Middle frontal gyrus (tissue), 1 donor: ENCODE measurements at regions not wholly inside any gene's neighbourhood (a gene's known extent, or its start where the extent isn't known, plus 50 kb on each side); places are given as distances from the start of the nearest gene placed in this dataset.
"Not testable (repeated sequence)": the region's sequence is repeated elsewhere in the genome, so short reads cannot be mapped to it uniquely, and the experiment has no call there.

ENCODE experiments used
- DNase-seq: peaks from one replicate; pipeline ENCODE4 v3.0.0-alpha.2; 2015; ENCODE audit warnings: low spot score; ENCODE audit errors: extremely low spot score

DNA sequence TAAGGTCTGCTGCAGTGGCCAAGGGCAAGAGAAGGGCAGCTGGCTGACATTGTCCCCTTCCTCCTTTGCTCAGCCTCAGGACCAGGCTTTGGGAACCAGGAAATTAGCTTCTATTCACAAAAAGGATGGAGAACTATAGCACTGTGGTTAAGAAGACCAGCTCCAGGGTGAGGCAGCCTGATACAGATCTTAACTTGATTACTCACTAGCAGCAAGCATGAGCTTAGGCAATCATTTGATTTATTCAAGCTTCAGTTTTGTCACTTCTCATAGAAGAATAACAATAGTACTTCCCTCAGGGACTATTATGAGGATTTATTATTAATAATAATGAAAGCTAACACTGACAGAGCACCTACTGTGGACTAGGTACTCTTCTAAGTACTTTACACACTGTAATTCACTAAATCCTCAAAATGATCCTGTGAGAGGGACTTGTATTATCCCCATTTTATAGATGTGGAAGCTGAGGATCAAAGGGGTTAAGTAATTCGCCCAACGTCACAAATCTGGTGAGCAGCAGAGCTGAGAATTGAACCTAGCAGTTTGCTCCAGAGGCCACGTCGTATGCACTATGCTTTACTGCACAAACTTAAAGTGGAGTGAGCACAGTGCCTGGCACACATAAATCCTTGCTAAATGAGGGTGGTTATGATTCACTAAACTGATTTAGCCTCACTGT, 130.4 kb upstream of the PAK3 start:
- no peak for DNase-seq

DNA sequence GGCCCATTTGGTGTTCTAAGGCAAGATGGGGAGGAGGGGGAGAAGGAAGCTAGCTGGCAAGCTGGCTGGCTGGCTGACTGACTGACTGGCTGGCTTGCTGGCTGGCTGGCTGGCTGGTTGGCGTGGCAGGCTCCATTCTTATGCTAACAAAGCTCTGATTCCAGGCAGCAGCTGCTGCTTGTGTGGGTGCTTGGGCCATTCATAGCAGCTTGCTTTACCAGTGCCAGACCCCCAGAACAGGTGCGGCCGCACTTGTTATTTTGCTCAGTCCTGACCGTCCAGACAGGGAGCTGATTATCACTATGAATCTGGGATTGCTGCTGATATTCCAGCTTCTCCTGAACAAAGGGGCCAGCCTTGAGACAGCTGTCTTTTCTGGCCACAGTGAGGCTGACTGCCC, 131.2 kb upstream of the PAK3 start:
- DNase-seq, result no peak

DNA sequence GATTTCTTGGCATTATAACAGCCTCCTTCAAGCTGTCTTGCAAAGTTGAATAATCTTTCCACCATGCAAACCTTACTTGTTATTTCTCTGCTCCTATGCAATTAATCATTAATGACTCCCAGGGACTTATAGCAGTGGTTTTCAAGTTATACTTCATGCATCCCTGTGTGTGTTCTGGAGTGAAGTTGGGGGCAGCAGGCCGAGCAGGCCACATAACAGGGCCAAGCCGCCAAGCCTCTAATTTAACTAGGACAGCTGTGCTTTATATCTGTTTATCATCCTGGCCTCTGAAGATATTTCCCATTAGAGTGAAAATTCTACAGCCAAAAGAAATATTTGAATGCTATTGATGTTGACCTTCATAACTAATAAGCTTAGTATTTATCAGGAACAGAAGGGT, 133.5 kb upstream of the PAK3 start:
- no peak for DNase-seq

DNA sequence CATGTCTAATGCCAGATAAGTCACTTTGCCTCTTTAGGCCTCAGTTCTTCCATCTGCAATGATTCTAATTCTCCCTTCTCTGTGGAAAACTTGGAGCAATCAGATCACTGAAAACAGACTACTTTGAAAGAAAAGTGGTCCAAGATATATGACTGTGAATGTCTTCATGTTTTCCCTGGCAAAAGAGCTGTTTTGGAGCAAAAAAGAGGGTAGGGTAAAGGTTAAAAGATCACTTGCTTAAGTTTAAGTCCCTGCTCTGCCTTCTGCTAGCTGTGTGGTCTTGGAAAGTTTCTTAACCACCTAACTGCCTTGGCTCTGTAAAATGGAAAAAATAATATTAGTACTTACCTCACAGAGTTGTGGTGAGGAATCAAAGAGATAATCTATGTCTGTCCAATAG, 140.3 kb upstream of the PAK3 start:
- DNase-seq, result no peak

DNA sequence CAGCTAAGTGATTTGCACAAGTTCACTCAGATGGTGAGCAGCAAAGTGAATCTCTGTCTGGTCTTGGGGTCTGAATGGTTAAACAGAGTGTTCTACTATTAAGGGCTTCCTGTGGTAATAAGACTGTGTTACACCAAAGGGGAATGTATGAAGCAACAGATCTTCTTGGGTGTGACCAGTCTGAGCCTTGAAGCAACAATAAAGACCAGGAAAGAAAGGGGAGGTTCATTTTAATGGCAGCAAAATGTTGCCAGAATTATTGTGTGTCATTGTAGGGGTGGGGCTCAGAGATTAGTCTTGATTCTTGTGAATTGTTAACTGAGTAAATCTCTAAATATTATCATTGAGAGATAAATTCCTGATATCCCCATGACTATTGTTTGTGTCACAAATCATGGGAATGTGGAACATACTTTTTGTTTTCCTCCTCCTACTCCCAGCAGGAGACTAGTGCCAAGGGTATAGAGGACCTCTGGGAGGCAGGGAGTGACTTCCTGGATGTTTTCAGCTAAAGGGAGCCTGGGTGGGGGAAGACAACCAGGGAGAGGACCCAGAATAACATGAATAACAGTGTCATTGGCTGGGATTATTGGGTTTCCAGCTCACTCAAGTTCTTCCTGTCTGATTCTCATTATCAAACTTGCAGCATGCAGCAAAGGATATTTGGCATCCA, 141.4 kb upstream of the PAK3 start:
- no peak for DNase-seq

DNA sequence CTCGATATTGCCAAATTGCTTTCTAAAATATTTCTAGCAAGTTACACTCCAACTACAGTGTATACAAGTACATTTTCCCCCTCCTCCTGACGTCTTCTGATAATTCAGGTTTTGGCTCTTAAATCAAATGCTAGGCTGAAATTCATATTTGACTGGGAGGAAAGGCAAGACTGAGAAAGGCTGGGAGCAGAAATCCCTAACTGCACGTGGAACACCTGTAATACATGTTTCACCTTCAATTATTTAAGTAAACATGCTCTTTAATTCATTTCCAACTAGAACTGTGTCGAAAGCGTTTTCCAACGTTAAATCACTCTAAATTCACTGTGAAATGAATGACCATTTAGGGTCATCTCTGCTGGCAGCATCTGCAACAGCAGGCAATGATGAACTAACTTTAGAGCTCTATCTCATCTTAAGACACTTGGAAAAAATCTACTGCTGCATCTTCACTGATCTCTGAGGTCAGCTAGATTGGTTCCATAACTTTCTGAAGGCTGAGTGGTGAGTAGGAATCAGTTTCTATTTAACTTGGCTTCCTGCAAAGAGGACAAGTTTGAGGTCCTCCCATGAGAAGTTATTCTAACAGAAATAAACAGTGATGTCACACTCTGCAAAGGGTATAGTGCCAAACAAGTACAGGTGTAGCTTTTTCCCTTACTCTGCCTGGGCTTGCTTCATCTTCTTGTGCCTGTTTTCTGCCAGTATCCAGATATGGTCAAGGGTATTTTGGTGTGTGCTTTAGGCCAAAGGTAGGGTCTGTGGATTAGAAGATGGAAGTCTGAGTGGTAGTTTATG, 144.3 kb upstream of the PAK3 start:
- DNase-seq, result no peak

DNA sequence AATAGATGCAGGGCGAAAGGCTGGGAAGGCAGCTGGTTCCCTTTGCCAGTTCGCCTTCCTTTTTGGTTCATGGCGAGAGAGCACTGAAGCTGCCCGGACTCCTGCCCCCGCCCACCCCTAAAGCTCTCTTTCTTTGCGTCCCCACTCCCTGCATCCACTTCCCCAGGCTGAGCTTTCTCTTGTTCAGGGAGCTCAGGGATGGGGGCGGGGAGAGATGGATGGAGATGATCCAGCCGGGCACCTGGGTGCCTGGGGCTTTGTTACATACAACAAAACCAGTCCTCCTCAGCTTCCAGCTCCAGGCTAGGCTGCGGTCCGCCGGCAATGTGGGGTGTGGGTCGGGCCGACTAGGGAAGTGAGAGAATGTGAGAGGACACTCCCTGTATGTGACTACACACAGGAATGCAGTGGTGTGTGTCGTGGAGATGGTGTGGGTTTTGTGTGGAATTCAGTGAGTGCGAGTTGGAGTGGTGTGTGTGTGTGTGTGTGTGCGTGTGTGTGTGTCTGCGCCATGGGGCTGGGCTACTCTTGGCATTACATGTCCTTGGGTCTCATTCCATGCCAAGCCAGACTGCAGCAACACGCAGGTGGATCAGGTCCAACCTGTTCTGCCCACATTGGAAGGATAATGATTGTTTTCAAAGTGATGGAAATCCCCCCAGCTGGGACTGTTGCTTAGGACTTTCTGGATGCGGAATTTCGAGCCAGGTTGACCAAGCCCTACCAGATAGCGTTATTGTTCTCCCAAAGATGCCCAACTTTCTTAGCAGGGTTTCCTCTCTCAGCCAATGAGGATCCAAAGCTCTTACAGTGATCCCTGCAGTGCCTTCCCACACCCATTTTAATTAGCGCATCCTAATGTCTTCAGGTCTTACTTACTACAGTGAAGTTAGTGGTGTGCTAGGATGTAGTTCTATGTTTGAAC, 149.4 kb upstream of the CHRDL1 start:
- no peak for DNase-seq

DNA sequence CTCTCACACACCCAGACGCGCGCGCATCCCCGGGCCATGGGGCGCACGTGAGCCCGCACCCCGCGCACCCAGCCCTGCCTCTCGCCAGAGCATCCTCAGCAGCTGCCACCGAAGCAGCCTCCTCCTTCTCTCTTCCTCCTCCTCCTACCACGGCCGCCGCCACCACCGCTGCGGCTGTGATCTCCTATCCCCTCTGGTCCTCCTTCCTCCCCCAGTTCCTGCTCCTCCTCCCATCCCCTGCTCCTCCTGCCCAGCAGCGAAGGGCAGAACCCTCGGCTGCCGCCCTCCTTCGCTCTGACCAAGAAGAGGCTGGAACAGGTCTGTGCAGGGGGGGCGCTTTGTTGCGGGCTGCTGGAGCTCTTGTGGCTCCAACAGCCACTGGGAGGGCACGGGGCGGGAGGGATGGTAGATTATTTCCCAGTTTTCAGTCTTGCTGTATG, 148.7 kb upstream of the CHRDL1 start:
- no peak for DNase-seq

DNA sequence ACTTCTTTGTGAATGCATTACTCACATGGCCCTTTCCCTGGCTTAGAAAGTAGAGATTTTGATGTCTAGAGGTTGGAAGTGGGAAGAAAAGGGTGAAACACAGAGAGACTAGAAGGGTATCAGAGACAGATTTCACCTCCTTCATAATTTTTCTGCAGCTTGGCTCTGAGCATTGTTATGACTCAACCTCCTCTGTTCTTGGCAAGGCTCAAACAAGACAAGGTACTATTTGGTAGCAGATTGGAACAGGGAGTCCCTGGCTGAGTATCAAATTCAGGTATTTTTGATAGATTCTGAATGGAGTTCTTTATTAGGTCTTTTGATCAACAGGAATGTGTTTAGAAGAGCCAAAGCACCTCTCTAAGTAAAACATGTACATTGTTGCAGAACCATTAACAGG, 146.3 kb upstream of the CHRDL1 start:
- no peak for DNase-seq

DNA sequence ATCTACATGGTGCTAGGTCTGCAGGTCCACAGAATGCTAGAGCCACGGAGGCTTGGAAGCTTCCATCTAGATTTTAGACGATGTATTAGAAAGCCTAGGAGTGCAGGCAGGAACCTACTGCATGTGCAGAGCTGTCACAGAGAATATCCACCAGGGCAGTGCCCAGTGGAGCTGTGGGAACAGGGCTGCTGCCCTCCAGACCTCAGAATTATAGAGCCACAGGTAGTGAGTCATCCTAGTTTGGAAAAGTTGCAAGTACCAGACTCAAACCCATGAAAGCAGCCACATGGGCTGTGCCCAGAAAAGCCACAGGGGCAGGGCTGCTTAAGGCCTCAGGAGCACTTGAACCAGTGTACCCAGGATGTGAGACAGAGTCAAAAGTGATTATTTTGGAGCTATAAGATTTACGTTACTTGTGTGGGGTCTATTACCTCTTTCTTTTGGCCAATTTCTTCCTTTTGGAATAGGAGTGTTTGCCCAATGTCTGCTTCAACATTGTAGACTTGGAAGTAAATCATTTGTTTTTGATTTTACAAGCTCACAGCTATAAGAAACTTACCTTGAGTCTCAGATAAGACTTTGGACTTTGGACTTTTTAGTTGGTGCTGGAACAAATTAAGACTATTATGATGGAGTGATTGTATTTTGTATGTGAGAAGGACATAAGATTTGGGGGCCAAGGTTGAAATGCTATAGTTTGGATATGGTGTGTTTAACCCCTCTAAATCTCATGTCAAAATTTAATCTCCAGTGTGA, 143.5 kb upstream of the CHRDL1 start:
- no peak for DNase-seq

DNA sequence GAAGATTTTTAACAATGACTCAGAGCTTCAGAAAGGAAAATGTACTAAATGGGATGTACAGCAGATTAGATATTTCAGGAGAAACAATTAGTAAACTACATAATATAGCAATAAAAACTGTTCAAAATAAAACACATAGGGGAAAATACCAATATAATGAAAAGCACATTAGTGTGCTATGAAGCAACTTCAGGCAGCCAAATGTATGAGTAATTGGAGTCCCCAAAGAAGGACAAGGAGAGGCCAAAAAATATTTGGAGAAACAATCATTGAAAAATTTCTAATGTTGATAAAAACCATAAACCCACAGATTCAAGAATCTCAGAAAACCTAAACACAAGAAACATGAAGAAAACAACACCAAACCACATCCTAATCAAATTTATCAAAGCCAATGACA, 129.3 kb upstream of the CHRDL1 start:
- DNase-seq, result no peak

DNA sequence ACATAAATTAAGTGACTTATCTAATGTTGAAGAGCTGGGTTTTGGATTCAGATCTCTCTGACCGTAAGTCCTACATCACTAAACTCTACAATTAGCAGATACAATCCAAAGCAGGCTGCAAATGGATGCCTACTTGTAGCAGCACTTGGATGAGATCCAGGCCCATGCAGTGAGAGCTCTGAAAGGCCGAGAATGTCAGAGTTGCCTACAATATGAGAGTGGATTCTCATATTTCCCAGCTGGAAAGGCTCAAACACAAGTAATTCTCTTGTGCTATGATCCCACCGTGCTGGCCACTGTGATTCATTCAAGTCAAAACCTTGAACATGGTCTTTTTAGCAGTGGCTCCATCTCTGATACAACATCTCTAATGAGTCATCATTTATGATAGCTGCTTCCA, 125.4 kb upstream of the CHRDL1 start:
- no peak for DNase-seq

DNA sequence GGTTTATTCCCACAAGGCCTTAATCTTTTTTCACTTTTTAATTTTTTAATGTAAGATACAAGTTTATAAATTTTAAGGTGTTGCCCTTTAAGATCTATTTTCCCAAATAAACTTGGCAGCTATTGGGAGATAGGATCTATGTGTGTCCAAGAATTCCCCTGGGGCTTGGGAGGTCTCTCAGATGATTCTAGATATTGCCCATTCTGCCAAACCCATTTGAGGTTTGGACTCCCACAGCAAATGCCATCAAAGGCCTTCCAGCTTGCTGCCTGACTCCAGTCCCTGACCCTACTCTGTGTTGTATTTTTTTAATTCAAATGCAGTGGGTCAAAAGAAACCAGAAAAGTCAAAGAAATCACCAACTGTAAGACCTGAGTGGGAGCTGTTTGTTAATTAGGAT, 120.0 kb upstream of the CHRDL1 start:
- no peak for DNase-seq

DNA sequence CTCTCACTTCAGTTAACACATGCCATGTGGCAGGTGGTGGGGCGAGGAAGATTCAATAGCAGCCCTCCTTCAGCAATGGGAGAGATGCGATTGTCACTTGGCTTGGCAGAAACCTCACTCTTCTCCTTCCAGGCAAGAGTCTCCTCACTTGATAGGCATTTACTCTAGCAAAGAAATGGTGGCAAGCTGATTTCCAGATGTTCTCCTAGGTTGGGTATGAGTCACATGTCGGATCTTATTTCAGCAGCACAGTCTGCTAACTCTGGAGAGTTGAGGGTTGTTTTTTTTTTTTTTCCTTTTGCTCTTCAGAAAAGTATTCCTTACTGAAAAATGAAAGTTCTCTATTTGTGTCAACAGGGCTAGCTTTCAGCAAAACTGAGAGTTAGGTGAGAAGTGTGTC, 119.5 kb upstream of the CHRDL1 start:
- DNase-seq, result no peak

DNA sequence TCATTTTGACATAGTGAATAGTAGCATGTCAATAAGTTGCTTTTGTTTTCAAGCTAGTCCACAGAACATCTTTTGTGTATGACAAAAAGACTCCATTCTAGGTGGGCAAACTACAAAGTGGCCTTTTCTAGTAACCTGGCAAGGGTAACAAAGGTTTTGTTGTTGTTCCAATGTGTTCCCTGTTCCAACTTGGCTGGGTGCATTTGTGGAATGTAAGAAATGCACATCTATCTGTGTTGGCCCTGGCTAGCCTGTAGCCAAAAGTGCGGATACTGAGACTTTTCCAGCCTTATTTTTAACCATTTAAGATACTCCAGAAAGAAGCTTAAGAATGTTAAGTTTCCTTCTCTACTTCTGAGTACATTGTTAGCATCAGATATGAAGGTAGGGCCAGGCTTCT, 118.7 kb upstream of the CHRDL1 start:
- no peak for DNase-seq

DNA sequence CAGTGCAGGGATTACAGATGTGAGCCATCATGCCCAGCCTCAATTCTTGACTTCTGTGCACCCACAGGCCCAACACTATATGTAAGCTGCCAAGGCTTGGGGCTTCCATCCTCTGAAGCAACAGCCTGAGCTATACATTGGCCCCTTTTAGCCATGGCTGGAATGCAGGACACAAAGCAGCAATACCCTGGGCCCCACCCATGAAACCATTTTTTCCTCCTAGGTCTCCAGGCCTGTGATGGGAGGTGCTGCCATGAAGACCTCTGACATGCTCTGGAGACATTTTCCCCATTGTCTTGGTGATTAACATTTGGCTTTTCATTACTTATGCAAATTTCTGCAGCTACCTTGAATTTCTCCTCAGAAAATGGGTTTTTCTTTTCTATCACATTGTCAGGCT, 109.1 kb upstream of the CHRDL1 start:
- DNase-seq, result not testable (repeated sequence)

DNA sequence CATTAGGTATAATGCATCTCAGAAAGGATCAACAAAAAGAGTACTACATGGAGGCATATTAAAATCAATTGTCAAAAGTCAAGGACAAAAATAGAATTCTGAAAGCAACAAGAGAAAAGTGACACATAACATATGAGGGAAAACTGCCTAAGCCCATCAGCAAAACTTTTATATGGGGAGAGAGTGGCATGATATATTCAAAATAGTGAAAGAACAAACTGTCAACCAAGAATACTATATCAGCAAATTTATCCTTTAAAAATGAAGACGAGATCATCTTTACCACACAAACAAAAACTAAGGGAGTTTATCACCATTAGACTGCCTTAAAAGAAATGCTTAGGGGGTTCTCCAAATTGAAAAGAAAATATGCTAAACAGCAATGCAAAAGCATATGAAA, 86.4 kb upstream of the CHRDL1 start:
- no peak for DNase-seq

DNA sequence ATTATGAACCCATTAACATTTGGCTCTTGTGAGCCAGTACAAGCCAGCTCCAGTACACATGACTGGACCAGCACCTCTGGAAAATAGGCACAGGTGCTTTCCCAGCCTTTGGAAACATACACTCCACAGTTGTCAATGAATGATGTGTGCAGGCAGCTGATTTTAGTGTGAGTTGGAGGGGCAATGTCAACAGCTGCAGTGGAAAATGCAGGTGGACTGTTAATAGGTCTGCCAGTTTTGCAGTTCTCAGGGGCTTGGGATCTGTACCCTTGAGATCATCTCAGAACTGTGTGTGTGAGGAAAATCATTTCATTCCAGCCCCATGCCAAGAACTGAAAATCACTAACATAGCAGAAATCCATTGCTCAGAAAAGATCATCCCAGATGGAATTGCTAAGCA, 81.7 kb upstream of the CHRDL1 start:
- DNase-seq, result no peak

DNA sequence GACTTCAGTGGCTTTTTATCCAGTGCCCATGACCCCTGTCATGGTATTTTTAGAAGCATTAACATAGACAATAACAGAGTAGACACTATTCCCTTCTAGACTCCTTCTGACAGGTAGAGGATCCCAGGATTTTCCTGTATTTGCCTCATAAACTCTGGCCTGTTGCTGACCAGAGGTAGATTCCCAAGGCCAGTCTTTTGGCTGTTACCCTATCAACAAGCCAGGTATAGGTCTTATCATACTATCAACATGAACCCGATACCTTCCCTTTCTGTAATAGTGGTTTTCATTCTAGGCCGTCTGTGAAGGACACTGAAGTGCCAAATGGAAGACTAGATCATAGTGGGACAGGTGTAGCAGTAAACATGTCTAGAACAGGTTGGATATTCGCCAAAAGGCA, 76.2 kb upstream of the CHRDL1 start:
- DNase-seq, result no peak

DNA sequence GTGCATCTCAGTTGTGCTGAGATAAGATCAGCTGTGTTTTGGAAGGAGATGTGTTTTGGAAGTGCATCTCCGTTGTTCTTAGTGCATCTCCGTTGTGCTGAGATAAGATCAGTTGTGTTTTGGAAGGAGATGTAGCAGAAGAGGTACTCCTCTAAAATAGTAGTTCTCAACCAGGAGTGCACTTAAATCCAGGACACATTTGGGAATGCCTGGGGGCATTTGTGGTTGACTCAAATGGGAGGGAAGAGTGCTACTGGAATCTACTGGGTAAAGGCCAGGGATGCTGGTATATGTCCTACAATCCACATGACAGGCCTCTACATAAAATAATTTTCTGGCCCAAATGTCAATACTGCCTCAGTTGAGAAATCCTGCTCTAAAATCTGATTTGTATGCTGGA, 70.8 kb upstream of the CHRDL1 start:
- DNase-seq, result no peak

DNA sequence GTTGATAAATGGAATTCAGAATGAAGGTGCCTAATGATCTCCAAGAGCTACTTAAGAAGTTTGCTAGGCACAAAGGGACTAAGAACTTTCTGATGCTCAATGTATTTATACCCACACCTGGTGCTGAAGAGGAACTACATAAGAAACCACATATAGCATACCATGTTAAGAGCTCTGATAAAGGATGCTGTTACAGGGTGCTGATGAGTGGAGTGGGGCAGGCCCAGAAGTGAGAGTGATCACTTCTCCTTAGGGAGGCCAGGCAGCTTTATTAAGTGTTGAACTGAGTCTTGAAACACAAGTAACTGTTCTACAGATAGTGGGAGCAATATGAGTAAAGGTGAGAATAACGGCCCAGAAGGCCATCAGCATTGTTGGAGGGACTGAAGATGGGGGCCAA, 68.3 kb upstream of the CHRDL1 start:
- no peak for DNase-seq
